Aorta (tissue), 5 donors: ENCODE measurements at regions not wholly inside any gene's neighbourhood (a gene's known extent, or its start where the extent isn't known, plus 50 kb on each side); places are given as distances from the start of the nearest gene placed in this dataset.

Experiments used
- ATAC-seq: fragments of 200-7000 bp; cut with Tn5 transposase; one replicate; pipeline ENCODE4 v1.9.1; 2022; ENCODE audit warnings: moderate library complexity; ENCODE audit not compliant: low FRiP score
- DNase-seq, 2 donors: peaks; one replicate each; pipeline ENCODE4 v3.0.0-alpha.2; 2020
- H3K27ac ChIP-seq, 2 donors: one replicate each; pipeline ENCODE4 v1.5.1; 2013; ENCODE audit warnings: low read length in 2 of 2, mild to moderate bottlenecking in 2 of 2, moderate library complexity in 2 of 2, control low read depth in 1 of 2, inconsistent platforms in 1 of 2, low read depth in 1 of 2
- H3K27me3 ChIP-seq, 2 donors: one replicate each; pipeline ENCODE4 v1.6.1; 2013; ENCODE audit warnings: control low read depth in 1 of 2, low read length in 1 of 2, mild to moderate bottlenecking in 1 of 2, moderate library complexity in 1 of 2; ENCODE audit not compliant: insufficient read depth in 2 of 2, control insufficient read depth in 1 of 2
- H3K36me3 ChIP-seq, 2 donors: one replicate each; pipeline ENCODE4 v1.6.1; 2013; ENCODE audit warnings: control low read depth in 1 of 2, low read length in 1 of 2, mild to moderate bottlenecking in 1 of 2; ENCODE audit not compliant: insufficient read depth in 2 of 2, control insufficient read depth in 1 of 2
- H3K4me1 ChIP-seq, 2 donors: one replicate each; pipeline ENCODE4 v1.6.1; 2013; ENCODE audit warnings: low read length in 2 of 2, control low read depth in 1 of 2, mild to moderate bottlenecking in 1 of 2, moderate library complexity in 1 of 2; ENCODE audit not compliant: insufficient read depth in 2 of 2, control insufficient read depth in 1 of 2
- H3K4me3 ChIP-seq, 2 donors: one replicate each; pipeline ENCODE4 v1.5.1; 2013; ENCODE audit warnings: low read length in 2 of 2, control low read depth in 1 of 2, mild to moderate bottlenecking in 1 of 2
- H3K9me3 ChIP-seq: one replicate; pipeline ENCODE4 v1.6.1; 2013; ENCODE audit warnings: mild to moderate bottlenecking, low read length; ENCODE audit not compliant: control insufficient read depth
- WGBS, 2 donors: extraction: QIAGEN DNeasy Blood & Tissue Kit; methylation state at CpG; one replicate each; pipeline ENCODE4 v1.1.7; 2013; 5-methylcytosine and 5-hydroxymethylcytosine counted together
- intact Hi-C, 2 donors: fragments of 100-400 bp; cut with DNase I; formaldehyde crosslinking; loops; one replicate each; pipeline versions ENCODE4 v1.14.2 to v1.15.0; 2022
- donor health status: healthy with polysubstance abuse.
- donor health status: Bipolar disorder and iron deficiency.
- donor health status: DM: no; HTN: no; CAD: no.
- donor health status: DM: no; HTN: no; CAD: no.
- donor health status: DM: yes; HTN: yes; CAD: no.

DNA sequence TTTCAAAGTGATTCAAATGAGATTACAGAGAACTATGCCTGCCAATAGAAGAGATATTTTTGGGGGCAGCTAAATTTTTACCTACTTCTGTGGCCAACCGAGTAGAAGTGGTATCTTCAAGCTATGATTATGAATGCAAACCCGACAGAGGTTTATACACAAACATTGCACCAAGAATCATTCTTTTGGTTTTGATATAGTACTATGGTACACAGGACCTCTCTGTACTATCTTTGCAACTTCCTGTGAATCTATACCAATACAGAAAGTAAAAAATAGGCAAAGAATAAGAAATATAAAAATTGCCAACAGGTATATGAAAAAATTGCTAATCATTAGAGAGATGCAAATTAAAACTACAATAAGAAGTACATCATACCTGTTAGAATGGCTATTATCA lies 103.2 kb upstream of the VIPR2 start:
- Histone ChIP-seq H3K27me3 (no peaks in the 10 kb centered on the region), H3K9me3 (peaks cover under 1% of the 10 kb centered on the region), H3K4me3 (no peak overlapping the region), H3K36me3 (no peaks in the 10 kb centered on the region), H3K27ac (no peak overlapping the region), H3K4me1 (no peaks in the 10 kb centered on the region)
- intact Hi-C loops: no loop called here
- no peak for ATAC-seq
- WGBS, 2 donors: 60 to 76% methylated on average over 2 of the region's 2 CpGs
- DNase-seq: no peak

DNA sequence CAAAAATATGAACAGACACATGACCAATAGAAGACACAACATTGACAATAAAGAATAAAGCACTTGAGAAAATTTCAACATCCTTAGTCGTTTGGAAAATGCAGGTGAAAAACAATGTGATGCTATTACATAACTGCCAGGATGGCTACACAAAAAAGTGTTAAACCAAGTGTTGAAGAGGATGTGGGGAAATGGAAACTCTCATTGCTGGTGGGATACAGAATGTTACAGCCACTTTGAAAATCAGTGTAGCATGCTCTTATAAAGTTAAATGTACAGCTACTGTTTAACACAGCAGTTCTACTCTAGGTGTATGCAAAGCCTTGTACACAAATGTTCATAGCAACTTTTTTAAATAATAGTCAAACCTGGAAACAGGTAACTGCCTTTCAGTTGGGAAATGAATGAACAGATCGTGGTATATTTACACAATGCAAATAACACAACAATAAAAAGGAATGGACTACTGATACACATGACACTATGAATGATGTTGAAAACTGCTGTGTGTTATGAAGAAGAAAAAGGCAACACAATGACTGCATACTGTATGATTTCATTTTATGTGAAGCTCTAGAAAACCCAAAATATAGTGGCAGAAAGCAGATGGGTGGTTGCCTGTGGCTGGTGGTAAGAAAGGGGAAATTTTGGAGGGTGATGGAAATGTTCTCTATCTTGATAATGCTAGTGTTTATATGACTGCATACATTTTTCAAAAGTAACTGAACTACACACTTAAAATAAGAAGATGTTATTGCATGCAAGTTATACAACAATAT lies 102.2 kb upstream of the VIPR2 start:
- intact Hi-C loops: no loop called here
- Histone ChIP-seq H3K27ac (no peak overlapping the region), H3K4me1 (no peaks in the 10 kb centered on the region), H3K27me3 (no peaks in the 10 kb centered on the region), H3K4me3 (no peak overlapping the region), H3K9me3 (no peaks in the 10 kb centered on the region), H3K36me3 (no peaks in the 10 kb centered on the region)
- ATAC-seq: no peak
- 26 to 65% methylated on average over 2 of the region's 2 CpGs for WGBS, 2 donors
- DNase-seq: no peak

DNA sequence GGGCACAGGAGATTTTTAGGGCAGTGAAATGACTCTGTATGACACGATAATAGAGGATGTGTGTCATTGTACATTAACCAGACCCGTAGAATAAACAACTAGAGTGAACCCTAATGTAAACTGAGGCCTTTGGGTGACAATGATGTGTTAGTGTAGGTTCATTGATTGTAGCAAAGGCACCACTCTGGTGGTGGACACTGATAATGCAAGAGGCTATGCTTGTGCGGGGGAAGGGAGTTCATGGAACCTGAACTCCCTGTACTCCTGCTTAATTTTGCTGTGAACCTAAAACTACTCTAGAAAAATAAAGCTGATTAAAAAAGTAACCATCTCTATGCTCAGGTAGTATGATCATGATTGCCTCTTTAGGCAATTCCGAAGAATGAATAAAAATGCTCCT lies 96.3 kb upstream of the VIPR2 start:
- intact Hi-C loops: no loop called here
- no peaks in the 10 kb centered on the region for H3K4me1 ChIP-seq
- no peaks in the 10 kb centered on the region for H3K36me3 ChIP-seq
- DNase-seq (no peak), ATAC-seq (no peak)
- no peaks in the 10 kb centered on the region for H3K9me3 ChIP-seq
- H3K4me3 ChIP-seq: no peak overlapping the region
- 90 to 92% methylated on average over 4 of the region's 4 CpGs for WGBS, 2 donors
- H3K27ac ChIP-seq: no peak overlapping the region
- H3K27me3 ChIP-seq: peaks cover 0 to 2% of the 10 kb centered on the region in 2 donors

DNA sequence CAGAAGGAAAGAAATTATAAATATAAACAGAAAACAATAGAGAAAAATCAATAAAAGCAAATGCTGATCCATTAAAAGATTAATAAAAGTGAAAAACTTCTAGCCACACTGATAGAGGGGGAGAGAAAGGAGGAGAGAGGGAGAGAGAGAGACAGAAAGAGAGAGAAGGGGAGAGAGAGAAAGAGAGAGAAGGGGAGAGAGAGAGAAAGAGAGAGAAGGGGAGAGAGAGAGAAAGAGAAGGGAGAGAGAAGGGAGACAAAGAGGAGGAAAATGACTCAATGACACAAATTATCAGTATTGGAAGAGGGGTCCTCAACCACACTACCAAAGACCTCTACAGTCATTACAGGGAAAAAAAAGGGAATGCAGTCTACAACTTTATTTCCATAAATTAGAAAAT lies 94.4 kb upstream of the VIPR2 start:
- DNase-seq (no peak), ATAC-seq (no peak)
- intact Hi-C loops: no loop called here
- no peaks in the 10 kb centered on the region for H3K36me3 ChIP-seq
- H3K9me3 ChIP-seq: no peaks in the 10 kb centered on the region
- no peak overlapping the region for H3K4me3 ChIP-seq
- peaks cover 0 to 2% of the 10 kb centered on the region in 2 donors for H3K27me3 ChIP-seq
- H3K27ac ChIP-seq: no peak overlapping the region
- H3K4me1 ChIP-seq: no peaks in the 10 kb centered on the region

DNA sequence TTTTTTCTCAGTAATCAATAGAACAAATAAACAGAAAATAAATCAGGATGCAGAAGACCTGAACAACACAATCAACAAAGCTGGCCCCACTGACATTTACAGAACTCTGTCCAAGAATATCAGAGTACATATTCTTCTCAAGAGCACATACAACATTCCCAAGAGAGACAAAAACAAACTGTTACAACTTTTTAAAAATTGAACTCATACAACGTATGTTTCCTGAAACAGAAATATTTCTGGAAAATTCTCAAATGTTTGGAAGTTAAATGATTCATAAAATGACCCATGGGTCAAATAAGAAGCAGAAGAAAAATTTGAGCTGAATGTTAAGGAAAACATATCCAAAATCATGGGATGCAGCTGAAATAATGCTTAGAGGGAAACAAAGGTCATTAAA lies 93.9 kb upstream of the VIPR2 start:
- WGBS, 2 donors: 45 to 56% methylated on average over 1 of the region's 1 CpG
- intact Hi-C loops: no loop called here
- no peak for ATAC-seq

DNA sequence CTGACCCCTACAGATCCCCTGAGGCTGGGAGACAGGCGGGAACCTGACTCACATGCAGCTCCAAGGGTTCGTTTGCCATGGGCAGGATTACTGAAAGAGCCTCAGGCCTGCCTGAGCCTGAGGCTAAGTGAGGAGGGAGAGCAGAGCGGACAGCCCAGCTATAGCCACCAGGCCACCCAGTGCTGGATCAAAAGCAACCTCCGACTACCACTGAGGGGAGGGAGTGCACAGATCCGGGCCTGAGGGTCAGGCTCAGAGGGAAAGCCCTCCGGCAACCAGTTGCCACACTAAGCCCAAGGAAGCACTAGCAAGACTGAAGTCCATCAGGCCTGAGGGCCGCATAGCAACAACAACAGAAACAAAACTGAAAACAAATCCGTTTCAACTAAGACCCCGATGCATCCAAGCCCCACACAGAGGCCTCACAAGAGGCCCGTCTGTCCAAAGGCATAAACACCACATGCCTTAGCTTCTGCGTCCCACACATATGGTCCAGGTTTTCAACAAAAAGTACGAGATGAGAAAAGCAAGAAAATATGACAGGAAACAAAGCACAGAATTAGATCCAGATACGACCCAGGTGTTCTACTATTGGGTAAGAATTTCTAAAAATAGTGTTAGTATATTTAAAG lies 92.5 kb upstream of the VIPR2 start:
- 76 to 84% methylated on average over 13 of the region's 13 CpGs for WGBS, 2 donors
- Histone ChIP-seq H3K27ac (no peak overlapping the region), H3K9me3 (no peaks in the 10 kb centered on the region), H3K4me3 (no peak overlapping the region), H3K27me3 (peaks cover 0 to 2% of the 10 kb centered on the region in 2 donors), H3K4me1 (no peaks in the 10 kb centered on the region), H3K36me3 (no peaks in the 10 kb centered on the region)
- no peak for ATAC-seq
- no peak for DNase-seq
- intact Hi-C loops: no loop called here

More for the DNA sequence above, 93.9 kb upstream of the VIPR2 start:
- Histone ChIP-seq H3K9me3 (no peaks in the 10 kb centered on the region), H3K4me3 (no peak overlapping the region), H3K4me1 (no peaks in the 10 kb centered on the region), H3K36me3 (no peaks in the 10 kb centered on the region), H3K27ac (no peak overlapping the region), H3K27me3 (peaks cover 0 to 2% of the 10 kb centered on the region in 2 donors)
- no peak for DNase-seq

DNA sequence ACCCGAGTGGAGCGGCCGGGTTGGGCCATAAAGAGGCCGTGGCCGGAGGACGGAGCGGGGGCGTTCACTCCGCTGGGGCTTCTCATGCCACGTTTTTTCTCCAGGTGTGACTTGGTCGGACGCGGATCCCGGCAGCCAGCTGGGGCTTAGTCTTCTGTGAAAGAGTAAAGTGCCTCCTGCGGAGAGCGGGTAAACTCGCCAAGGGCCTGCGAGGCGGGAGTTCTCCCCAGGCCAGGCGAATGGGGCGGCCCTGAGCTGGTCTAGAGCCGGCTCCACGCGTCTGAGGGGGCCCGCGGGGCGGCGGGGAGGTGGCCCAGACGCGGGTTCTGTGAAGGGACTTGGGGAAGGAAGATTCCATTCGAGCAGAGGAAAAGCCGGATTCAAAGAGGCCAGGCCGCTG lies 86.3 kb upstream of the VIPR2 start:
- Histone ChIP-seq H3K9me3 (no peaks in the 10 kb centered on the region), H3K36me3 (no peaks in the 10 kb centered on the region), H3K4me1 (no peaks in the 10 kb centered on the region), H3K27ac (no peak overlapping the region), H3K4me3 (no peak overlapping the region), H3K27me3 (no peaks in the 10 kb centered on the region)
- WGBS, 2 donors: 88 to 92% methylated on average over 33 of the region's 33 CpGs
- DNase-seq: no peak
- ATAC-seq: no peak
- intact Hi-C loops: no loop called here

DNA sequence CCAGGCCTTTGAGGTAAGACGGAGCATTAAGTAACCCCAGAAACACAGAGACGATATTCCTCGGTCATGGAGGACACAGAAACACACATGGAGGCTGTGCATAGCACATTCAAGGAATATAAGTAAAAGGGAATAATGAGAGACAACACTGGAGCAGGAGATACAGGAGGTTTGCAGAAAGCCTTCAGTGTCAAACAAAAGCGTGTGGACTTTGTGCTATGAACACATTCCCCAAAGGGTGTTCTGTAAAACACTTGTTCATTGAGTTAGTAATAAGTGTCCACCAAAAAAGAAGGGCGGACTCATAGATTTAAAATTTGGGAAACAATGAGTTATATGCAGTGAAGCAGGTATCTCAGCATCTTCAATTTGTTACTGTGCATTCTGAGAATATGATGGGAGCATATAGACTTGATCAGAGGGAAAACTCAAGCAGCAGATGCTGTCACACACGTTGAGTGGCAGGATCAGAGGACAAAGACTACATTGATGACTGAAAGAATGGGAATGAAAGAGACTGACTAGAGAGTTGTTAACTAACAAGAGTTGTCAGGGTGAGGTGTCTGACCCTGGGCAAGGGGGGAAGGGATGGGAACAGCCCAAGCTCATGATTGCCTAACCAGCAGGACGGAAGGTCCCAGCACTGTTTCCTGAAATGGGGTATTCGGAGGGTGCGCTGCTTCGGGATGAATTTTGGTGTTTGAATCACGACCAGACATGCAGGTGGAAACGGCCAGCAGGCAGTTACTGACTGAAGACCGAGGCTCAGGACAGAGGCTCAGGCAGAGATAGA lies 85.2 kb upstream of the VIPR2 start:
- intact Hi-C loops: no loop called here
- 92 to 93% methylated on average over 13 of the region's 13 CpGs for WGBS, 2 donors

More for the DNA sequence above, 85.2 kb upstream of the VIPR2 start:
- no peak for DNase-seq
- Histone ChIP-seq H3K9me3 (no peaks in the 10 kb centered on the region), H3K4me3 (no peak overlapping the region), H3K36me3 (no peaks in the 10 kb centered on the region), H3K27me3 (no peaks in the 10 kb centered on the region), H3K4me1 (no peaks in the 10 kb centered on the region), H3K27ac (no peak overlapping the region)
- no peak for ATAC-seq
